Activated naive CD8-positive, alpha-beta T cell (primary cell): ENCODE measurements at regions not wholly inside any gene's neighbourhood (a gene's known extent, or its start where the extent isn't known, plus 50 kb on each side); places are given as distances from the start of the nearest gene placed in this dataset.
"Not testable (repeated sequence)": the region's sequence is repeated elsewhere in the genome, so short reads cannot be mapped to it uniquely, and the experiment has no call there.

Experiments used
- H3K27ac Mint-ChIP-seq: one replicate; pipeline ENCODE4 v1.8.0; 2021; ENCODE audit warnings: mixed read lengths
- H3K27me3 Mint-ChIP-seq: one replicate; pipeline ENCODE4 v1.8.0; 2021; ENCODE audit warnings: mixed read lengths
- H3K36me3 Mint-ChIP-seq: one replicate; pipeline ENCODE4 v1.8.0; 2021; ENCODE audit warnings: mixed read lengths
- H3K4me1 Mint-ChIP-seq: one replicate; pipeline ENCODE4 v1.8.0; 2021; ENCODE audit warnings: low read depth, mixed read lengths
- H3K4me3 Mint-ChIP-seq: one replicate; pipeline ENCODE4 v1.8.0; 2021; ENCODE audit warnings: mild to moderate bottlenecking, mixed read lengths
- H3K9me3 Mint-ChIP-seq: one replicate; pipeline ENCODE4 v1.8.0; 2021; ENCODE audit warnings: low read depth, mixed read lengths

GRCh38 chr4:38523524-38524448, 140.2 kb upstream of the KLF3 start:
- H3K27ac Mint-ChIP-seq: peak overlapping the region; percentile 61
- H3K27me3 Mint-ChIP-seq: no peaks in the 10 kb centered on the region
- peaks cover 15% of the 10 kb centered on the region for H3K36me3 Mint-ChIP-seq
- H3K9me3 Mint-ChIP-seq: no peaks in the 10 kb centered on the region
- no peak overlapping the region for H3K4me3 Mint-ChIP-seq
- peaks cover 26% of the 10 kb centered on the region for H3K4me1 Mint-ChIP-seq

DNA sequence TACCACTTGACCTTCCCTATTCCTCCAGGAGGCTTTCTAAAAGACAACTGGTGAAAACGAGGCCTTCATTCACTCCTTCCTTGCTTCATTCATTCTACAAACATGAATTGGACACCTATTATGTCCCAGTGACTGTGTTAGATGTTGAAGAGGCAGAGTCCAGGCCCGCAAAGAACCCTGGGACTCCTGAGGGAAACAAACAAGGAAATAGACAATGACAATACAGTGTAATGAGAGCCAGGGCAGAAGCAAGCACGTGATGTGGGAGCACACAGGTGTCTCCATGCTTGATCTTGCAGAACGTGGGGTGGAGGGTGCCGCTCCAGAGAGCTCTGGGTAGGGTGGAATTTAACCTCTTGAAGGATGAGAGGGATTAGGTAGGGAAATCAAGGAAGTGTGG, 137.6 kb upstream of the KLF3 start:
- peaks cover 1% of the 10 kb centered on the region for H3K36me3 Mint-ChIP-seq
- no peak overlapping the region for H3K4me3 Mint-ChIP-seq
- H3K9me3 Mint-ChIP-seq: no peaks in the 10 kb centered on the region
- H3K4me1 Mint-ChIP-seq: peaks cover 29% of the 10 kb centered on the region
- H3K27ac Mint-ChIP-seq: no peak overlapping the region
- no peaks in the 10 kb centered on the region for H3K27me3 Mint-ChIP-seq

DNA sequence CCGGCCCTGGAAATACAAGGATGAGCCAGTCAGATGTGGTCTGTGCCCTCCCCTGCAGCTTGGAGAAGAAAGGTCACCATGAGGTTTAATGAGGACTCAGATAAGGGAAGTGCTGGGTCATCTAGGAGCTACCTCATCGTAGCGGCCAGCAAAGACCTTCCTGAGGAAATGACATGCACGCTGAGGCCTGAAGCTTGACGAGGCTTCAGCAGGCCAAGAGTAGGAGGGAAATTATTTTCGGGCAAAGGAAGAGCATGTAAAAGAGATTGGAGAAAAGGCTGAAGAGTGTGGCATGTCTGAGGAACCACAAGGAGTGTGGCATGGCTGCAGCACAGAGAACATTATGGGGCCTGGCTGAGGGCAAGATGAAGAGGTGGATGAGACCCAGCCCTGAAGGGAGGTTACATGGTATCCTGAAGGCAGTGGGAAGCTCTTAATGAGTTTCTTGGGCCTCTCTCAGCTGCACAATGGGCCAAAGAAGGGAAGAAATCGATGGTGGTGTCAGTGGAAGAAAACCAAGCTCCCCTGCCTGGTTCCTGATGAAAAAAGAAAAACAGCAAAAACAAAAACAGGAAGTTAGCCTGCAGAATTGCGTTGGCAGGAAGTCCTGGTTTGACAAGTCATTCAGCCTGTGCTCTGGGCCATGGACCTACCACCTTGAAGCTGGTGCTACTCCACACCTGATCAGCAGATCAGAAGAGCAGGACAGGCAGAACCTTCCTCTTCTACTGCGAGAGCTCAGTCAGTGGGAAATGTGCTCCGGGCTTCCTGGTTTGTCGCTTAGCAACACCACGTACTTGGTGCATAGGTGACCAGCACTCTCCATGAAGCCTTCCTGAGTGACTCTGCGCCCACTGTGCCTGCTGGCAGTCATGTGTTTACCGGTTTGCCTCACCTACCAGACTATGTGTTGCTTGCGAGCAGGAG, 134.5 kb upstream of the KLF3 start:
- Mint-ChIP-seq H3K4me1 (peaks cover 20% of the 10 kb centered on the region), H3K27me3 (no peaks in the 10 kb centered on the region), H3K9me3 (no peaks in the 10 kb centered on the region), H3K4me3 (peak overlapping the region; percentile 5), H3K36me3 (no peaks in the 10 kb centered on the region), H3K27ac (peak overlapping the region; percentile 92)

DNA sequence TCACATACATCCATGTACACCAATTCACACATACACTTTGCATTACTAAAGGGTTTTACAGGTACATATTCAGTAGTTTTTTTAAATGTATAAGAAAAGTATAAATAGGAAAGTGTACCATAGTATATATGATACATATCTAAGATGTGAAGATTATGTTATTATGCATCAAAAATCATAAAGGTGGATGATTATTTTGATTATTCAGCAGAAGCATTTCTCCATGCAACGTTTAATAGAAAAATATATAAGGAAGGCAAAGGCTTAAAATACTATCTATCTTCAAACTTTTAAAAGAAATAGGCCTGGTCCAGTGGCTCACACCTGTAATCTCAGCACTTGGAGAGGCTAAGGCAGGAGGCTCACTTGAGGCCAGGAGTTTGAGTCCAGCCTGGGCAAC, 133.5 kb upstream of the KLF3 start:
- H3K4me3 Mint-ChIP-seq: no peak overlapping the region
- H3K27me3 Mint-ChIP-seq: no peaks in the 10 kb centered on the region
- H3K27ac Mint-ChIP-seq: no peak overlapping the region
- H3K36me3 Mint-ChIP-seq: no peaks in the 10 kb centered on the region
- H3K9me3 Mint-ChIP-seq: no peaks in the 10 kb centered on the region
- H3K4me1 Mint-ChIP-seq: peaks cover 20% of the 10 kb centered on the region

- no peak overlapping the region for H3K27ac Mint-ChIP-seq
- H3K4me1 Mint-ChIP-seq: peaks cover 20% of the 10 kb centered on the region
- no peaks in the 10 kb centered on the region for H3K9me3 Mint-ChIP-seq
- no peak overlapping the region for H3K4me3 Mint-ChIP-seq
- no peaks in the 10 kb centered on the region for H3K27me3 Mint-ChIP-seq
- H3K36me3 Mint-ChIP-seq: no peaks in the 10 kb centered on the region
Observed at GRCh38 chr4:38531141-38531727, 132.8 kb upstream of the KLF3 start.

- Mint-ChIP-seq H3K4me1 (peaks cover 19% of the 10 kb centered on the region), H3K27me3 (no peaks in the 10 kb centered on the region), H3K4me3 (no peak overlapping the region), H3K27ac (no peak overlapping the region), H3K9me3 (no peaks in the 10 kb centered on the region), H3K36me3 (no peaks in the 10 kb centered on the region)
Observed at GRCh38 chr4:38532908-38533499, 131.0 kb upstream of the KLF3 start.

GRCh38 chr4:38534344-38535045, 129.5 kb upstream of the KLF3 start:
- H3K27me3 Mint-ChIP-seq: no peaks in the 10 kb centered on the region
- no peak overlapping the region for H3K4me3 Mint-ChIP-seq
- H3K27ac Mint-ChIP-seq: no peak overlapping the region
- H3K9me3 Mint-ChIP-seq: no peaks in the 10 kb centered on the region
- H3K4me1 Mint-ChIP-seq: peaks cover 11% of the 10 kb centered on the region
- no peaks in the 10 kb centered on the region for H3K36me3 Mint-ChIP-seq

DNA sequence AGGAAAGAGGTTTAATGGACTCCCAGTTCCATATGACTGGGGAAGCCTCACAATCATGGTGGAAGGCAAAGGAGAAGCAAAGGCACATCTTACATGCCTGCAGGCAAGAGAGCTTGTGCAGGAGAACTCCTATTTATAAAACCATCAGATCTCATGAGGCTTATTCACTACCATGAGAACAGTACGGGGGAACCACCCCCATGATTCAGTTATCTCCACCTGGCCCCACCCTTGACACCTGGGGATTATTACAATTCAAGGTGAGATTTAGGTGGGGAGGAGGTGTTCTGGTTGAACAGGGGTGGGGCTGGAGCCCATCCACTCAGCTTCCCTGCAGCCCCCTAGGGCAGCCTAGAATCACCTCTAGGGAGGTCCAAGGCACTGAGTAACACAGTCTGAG, 128.9 kb upstream of the KLF3 start:
- H3K9me3 Mint-ChIP-seq, H3K4me3 Mint-ChIP-seq, H3K27ac Mint-ChIP-seq, H3K36me3 Mint-ChIP-seq, H3K4me1 Mint-ChIP-seq, H3K27me3 Mint-ChIP-seq: not testable (repeated sequence)

- H3K4me3 Mint-ChIP-seq: no peak overlapping the region
- H3K27ac Mint-ChIP-seq: no peak overlapping the region
- H3K4me1 Mint-ChIP-seq: peaks cover 4% of the 10 kb centered on the region
- H3K36me3 Mint-ChIP-seq: no peaks in the 10 kb centered on the region
- no peaks in the 10 kb centered on the region for H3K9me3 Mint-ChIP-seq
- H3K27me3 Mint-ChIP-seq: no peaks in the 10 kb centered on the region
Observed at GRCh38 chr4:38535717-38536116, 128.3 kb upstream of the KLF3 start.

- Mint-ChIP-seq H3K27me3 (no peaks in the 10 kb centered on the region), H3K27ac (no peak overlapping the region), H3K4me1 (no peaks in the 10 kb centered on the region), H3K4me3 (no peak overlapping the region), H3K36me3 (no peaks in the 10 kb centered on the region), H3K9me3 (no peaks in the 10 kb centered on the region)
Observed at GRCh38 chr4:38536716-38537115, 127.3 kb upstream of the KLF3 start.

- H3K27ac Mint-ChIP-seq: no peak overlapping the region
- H3K4me1 Mint-ChIP-seq: no peaks in the 10 kb centered on the region
- no peak overlapping the region for H3K4me3 Mint-ChIP-seq
- H3K9me3 Mint-ChIP-seq: no peaks in the 10 kb centered on the region
- H3K36me3 Mint-ChIP-seq: no peaks in the 10 kb centered on the region
- no peaks in the 10 kb centered on the region for H3K27me3 Mint-ChIP-seq
Observed at GRCh38 chr4:38537666-38538065, 126.3 kb upstream of the KLF3 start.

DNA sequence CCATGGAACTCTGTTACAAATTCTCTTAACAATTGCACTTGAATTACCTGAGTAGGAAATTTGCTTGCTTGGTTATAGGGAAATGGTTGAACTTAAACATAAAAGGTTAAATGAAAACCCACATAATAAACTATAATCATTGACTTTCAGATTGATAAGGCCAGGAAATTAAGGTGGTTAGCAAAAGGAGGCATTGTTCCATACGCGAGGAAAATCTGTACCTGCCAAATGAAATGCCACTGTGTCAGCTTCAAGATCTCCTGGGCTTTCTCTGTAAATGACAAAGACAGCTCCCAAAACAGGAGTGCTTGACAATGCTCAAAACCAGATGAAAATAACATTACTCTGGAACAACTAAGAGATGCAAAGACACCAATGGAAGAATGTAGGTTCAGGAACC, 125.5 kb upstream of the KLF3 start:
- Mint-ChIP-seq H3K9me3 (no peaks in the 10 kb centered on the region), H3K36me3 (no peaks in the 10 kb centered on the region), H3K4me3 (no peak overlapping the region), H3K27me3 (no peaks in the 10 kb centered on the region), H3K4me1 (no peaks in the 10 kb centered on the region), H3K27ac (no peak overlapping the region)

- Mint-ChIP-seq H3K36me3 (no peaks in the 10 kb centered on the region), H3K4me1 (no peaks in the 10 kb centered on the region), H3K9me3 (no peaks in the 10 kb centered on the region), H3K27ac (no peak overlapping the region), H3K4me3 (no peak overlapping the region), H3K27me3 (no peaks in the 10 kb centered on the region)
Observed at GRCh38 chr4:38539501-38539900, 124.5 kb upstream of the KLF3 start.

- H3K9me3 Mint-ChIP-seq: no peaks in the 10 kb centered on the region
- no peaks in the 10 kb centered on the region for H3K36me3 Mint-ChIP-seq
- H3K4me1 Mint-ChIP-seq: no peaks in the 10 kb centered on the region
- H3K4me3 Mint-ChIP-seq: no peak overlapping the region
- no peak overlapping the region for H3K27ac Mint-ChIP-seq
- no peaks in the 10 kb centered on the region for H3K27me3 Mint-ChIP-seq
Observed at GRCh38 chr4:38547052-38547451, 116.9 kb upstream of the KLF3 start.
